Panc1 (cell line): ENCODE measurements at regions not wholly inside any gene's neighbourhood (a gene's known extent, or its start where the extent isn't known, plus 50 kb on each side); places are given as distances from the start of the nearest gene placed in this dataset.

Experiments
- ATAC-seq: fragments of 200-7000 bp; cut with Tn5 transposase; 2 replicates; pipeline ENCODE4 v1.9.1; 2020; ENCODE audit warnings: mild to moderate bottlenecking, moderate library complexity
- BruUV-seq: library from RNA; stranded (reverse); fragments of 400-500 nt; replicated peaks from 2 replicates; lab custom pipeline; 2021; lab: Mats Ljungman, UMichigan
- CTCF ChIA-PET: fragments of 300-600 bp; sonication (Branson Sonifier 250); formaldehyde crosslinking; loops from one replicate; lab custom pipeline; 2022; ENCODE audit warnings: antibody characterized with exemption; lab: Charles Lee
- POLR2A ChIA-PET: fragments of 300-600 bp; sonication (Branson Sonifier 250); formaldehyde crosslinking; loops from one replicate; lab custom pipeline; 2022; ENCODE audit warnings: antibody characterized with exemption; lab: Charles Lee
- DNase-seq: peaks from one replicate; pipeline ENCODE4 v3.0.0-alpha.2; 2010; ENCODE audit warnings: low read depth, low spot score
- H3K27ac ChIP-seq: 2 replicates; pipeline ENCODE4 v1.5.1; 2011; ENCODE audit warnings: mild to moderate bottlenecking, low read length, inconsistent platforms
- H3K27me3 ChIP-seq: fragments of 200-500 bp; sonication (Bioruptor generic); 2 replicates; pipeline ENCODE4 v1.6.0; 2014; ENCODE audit warnings: low read length, inconsistent platforms; ENCODE audit not compliant: control insufficient read depth, insufficient read depth
- H3K36me3 ChIP-seq: fragments of 200-500 bp; sonication (Bioruptor generic); 2 replicates; pipeline ENCODE4 v1.5.1; 2014; ENCODE audit warnings: inconsistent platforms, mild to moderate bottlenecking, low read length, moderate library complexity; ENCODE audit not compliant: control insufficient read depth, insufficient read depth
- H3K4me1 ChIP-seq: 2 replicates; pipeline ENCODE4 v1.5.1; 2011; ENCODE audit warnings: inconsistent platforms, mild to moderate bottlenecking, low read length, moderate library complexity; ENCODE audit not compliant: control insufficient read depth, insufficient read depth
- H3K4me3 ChIP-seq, 2 experiments: 2 replicates each; pipeline ENCODE4 v1.5.1; 2011 to 2012; ENCODE audit warnings: low read depth in 2 of 2, low read length in 2 of 2, mild to moderate bottlenecking in 2 of 2, inconsistent platforms in 1 of 2, moderate library complexity in 1 of 2
- H3K9me3 ChIP-seq: fragments of 200-500 bp; sonication (Bioruptor generic); 2 replicates; pipeline ENCODE4 v1.5.1; 2014; ENCODE audit warnings: low read depth, mild to moderate bottlenecking, inconsistent platforms, low read length, moderate library complexity; ENCODE audit not compliant: control insufficient read depth, insufficient read depth
- POLR2AphosphoS5 ChIP-seq: IDR thresholded peaks from 2 replicates; pipeline ENCODE4 v1.6.1; 2012; ENCODE audit warnings: mild to moderate bottlenecking, low read depth, low read length, moderate library complexity
- SIN3A ChIP-seq: IDR thresholded peaks from 2 replicates; pipeline ENCODE4 v1.6.1; 2012; ENCODE audit warnings: low read depth, mild to moderate bottlenecking, low read length, moderate library complexity, borderline replicate concordance; ENCODE audit not compliant: insufficient read depth
- TCF7L2 ChIP-seq: IDR thresholded peaks from 2 replicates; pipeline ENCODE4 v1.6.1; 2011; ENCODE audit warnings: mild to moderate bottlenecking, low read depth, low read length, inconsistent platforms
- in situ Hi-C: cut with HindIII; loops from 2 replicates; pipeline ENCODE4 v1.10.0; 2016; ENCODE audit warnings: low sequenced_read_pairs, low pct_unique_long_range_greater_than_20kb
- intact Hi-C: fragments of 100-400 bp; cut with micrococcal nuclease; formaldehyde crosslinking; loops from one replicate; pipeline ENCODE4 v1.10.0; 2022; ENCODE audit not compliant: unreplicated experiment
- TF ChIP-seq, protein P1 (sequence below), 2 experiments: IDR thresholded peaks; 2 replicates each; pipeline ENCODE4 v1.6.1; 2011 to 2012; ENCODE audit warnings: low read depth in 2 of 2, control low read depth in 1 of 2, low read length in 1 of 2, mild to moderate bottlenecking in 1 of 2, moderate library complexity in 1 of 2; ENCODE audit not compliant: insufficient read depth in 1 of 2
- TF ChIP-seq, protein P2 (sequence below): fragments of 450-650 bp; IDR thresholded peaks from 2 replicates; pipeline ENCODE4 v1.5.1; 2017; ENCODE audit warnings: mild to moderate bottlenecking

GRCh38 chr5:107043665-107044064, 627.1 kb downstream of the EFNA5 start:
- BruUV-seq: no TSS peak
- H3K4me3 ChIP-seq: no peak overlapping the region
- CTCF ChIA-PET: no interaction called here

DNA sequence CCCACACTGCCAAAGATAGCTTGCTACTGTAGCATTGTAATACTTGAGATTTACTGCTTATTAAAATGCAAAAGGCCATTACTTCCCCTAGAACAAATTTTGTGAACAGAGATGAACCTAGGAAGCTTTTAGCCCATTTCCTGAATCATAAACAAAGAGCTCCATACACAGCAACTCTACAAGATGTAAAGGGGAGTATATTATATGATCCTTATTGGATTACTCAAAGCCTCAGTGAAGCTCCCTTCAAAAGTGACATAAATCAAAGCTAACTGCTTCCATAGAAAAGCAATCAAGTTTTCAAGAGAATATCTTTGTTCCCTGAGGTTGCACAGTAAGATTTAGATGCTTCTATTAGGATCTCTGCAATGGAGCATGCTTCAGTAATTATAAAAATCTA, 629.8 kb downstream of the EFNA5 start:
- in situ Hi-C loops: no loop called here
- no peak overlapping the region for H3K27ac ChIP-seq
- BruUV-seq: no TSS peak
- ATAC-seq: no peak
- H3K36me3 ChIP-seq: no peaks in the 10 kb centered on the region
- intact Hi-C loops: no loop called here
- no peaks in the 10 kb centered on the region for H3K27me3 ChIP-seq
- H3K4me3 ChIP-seq: no peak overlapping the region
- H3K9me3 ChIP-seq: no peaks in the 10 kb centered on the region
- ChIA-PET POLR2A (no interaction called here), CTCF (no interaction called here)
- H3K4me1 ChIP-seq: no peaks in the 10 kb centered on the region
- no peak for DNase-seq
- TF ChIP-seq, protein P1, sequence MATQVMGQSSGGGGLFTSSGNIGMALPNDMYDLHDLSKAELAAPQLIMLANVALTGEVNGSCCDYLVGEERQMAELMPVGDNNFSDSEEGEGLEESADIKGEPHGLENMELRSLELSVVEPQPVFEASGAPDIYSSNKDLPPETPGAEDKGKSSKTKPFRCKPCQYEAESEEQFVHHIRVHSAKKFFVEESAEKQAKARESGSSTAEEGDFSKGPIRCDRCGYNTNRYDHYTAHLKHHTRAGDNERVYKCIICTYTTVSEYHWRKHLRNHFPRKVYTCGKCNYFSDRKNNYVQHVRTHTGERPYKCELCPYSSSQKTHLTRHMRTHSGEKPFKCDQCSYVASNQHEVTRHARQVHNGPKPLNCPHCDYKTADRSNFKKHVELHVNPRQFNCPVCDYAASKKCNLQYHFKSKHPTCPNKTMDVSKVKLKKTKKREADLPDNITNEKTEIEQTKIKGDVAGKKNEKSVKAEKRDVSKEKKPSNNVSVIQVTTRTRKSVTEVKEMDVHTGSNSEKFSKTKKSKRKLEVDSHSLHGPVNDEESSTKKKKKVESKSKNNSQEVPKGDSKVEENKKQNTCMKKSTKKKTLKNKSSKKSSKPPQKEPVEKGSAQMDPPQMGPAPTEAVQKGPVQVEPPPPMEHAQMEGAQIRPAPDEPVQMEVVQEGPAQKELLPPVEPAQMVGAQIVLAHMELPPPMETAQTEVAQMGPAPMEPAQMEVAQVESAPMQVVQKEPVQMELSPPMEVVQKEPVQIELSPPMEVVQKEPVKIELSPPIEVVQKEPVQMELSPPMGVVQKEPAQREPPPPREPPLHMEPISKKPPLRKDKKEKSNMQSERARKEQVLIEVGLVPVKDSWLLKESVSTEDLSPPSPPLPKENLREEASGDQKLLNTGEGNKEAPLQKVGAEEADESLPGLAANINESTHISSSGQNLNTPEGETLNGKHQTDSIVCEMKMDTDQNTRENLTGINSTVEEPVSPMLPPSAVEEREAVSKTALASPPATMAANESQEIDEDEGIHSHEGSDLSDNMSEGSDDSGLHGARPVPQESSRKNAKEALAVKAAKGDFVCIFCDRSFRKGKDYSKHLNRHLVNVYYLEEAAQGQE (IDR thresholded peaks at IDR 0.05; ENCODE audit: insufficient read depth in 1 of 2, low read depth in 2 of 2, low read length in 1 of 2): no peak
- TF ChIP-seq TCF7L2 (no peak), SIN3A (no peak), POLR2AphosphoS5 (no peak)
- TF ChIP-seq, protein P2, sequence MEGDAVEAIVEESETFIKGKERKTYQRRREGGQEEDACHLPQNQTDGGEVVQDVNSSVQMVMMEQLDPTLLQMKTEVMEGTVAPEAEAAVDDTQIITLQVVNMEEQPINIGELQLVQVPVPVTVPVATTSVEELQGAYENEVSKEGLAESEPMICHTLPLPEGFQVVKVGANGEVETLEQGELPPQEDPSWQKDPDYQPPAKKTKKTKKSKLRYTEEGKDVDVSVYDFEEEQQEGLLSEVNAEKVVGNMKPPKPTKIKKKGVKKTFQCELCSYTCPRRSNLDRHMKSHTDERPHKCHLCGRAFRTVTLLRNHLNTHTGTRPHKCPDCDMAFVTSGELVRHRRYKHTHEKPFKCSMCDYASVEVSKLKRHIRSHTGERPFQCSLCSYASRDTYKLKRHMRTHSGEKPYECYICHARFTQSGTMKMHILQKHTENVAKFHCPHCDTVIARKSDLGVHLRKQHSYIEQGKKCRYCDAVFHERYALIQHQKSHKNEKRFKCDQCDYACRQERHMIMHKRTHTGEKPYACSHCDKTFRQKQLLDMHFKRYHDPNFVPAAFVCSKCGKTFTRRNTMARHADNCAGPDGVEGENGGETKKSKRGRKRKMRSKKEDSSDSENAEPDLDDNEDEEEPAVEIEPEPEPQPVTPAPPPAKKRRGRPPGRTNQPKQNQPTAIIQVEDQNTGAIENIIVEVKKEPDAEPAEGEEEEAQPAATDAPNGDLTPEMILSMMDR: no peak

More at GRCh38 chr5:107043665-107044064, 627.1 kb downstream of the EFNA5 start:
- ATAC-seq (no peak), DNase-seq (no peak)
- Histone ChIP-seq H3K27ac (no peak overlapping the region), H3K27me3 (no peaks in the 10 kb centered on the region), H3K9me3 (no peaks in the 10 kb centered on the region), H3K36me3 (no peaks in the 10 kb centered on the region; the same call in 1 of the 2 replicates), H3K4me1 (no peaks in the 10 kb centered on the region)
- in situ Hi-C loops: no loop called here
- intact Hi-C loops: no loop called here
- POLR2A ChIA-PET: no interaction called here
- TF ChIP-seq TCF7L2: no peak

DNA sequence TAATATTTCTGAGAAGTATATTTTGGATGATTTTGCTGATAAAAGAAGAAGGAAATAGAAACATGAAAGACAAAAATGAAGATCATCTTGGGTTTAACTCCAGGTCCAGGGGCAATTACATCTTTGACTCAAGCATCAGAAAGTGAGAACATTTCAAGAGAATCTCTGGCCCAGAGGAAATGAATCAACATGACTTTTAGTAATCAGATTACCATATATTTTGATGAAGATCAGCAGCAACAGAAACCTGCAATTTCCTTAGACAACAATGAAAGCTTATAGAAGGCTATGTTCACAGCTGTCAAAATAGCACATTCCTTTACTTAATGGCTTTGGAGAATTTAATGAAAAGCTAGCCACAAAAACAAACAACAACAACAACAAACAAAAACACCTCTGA, 638.1 kb downstream of the EFNA5 start:
- Histone ChIP-seq H3K27ac (no peak overlapping the region), H3K4me1 (no peaks in the 10 kb centered on the region), H3K36me3 (no peaks in the 10 kb centered on the region), H3K27me3 (no peaks in the 10 kb centered on the region), H3K4me3 (no peak overlapping the region), H3K9me3 (no peaks in the 10 kb centered on the region)
- BruUV-seq: no TSS peak
- intact Hi-C loops: no loop called here
- in situ Hi-C loops: no loop called here
- ATAC-seq (no peak), DNase-seq (no peak)
- ChIA-PET CTCF (no interaction called here), POLR2A (interaction anchor here (0.7 kb wide), 1 partner anchor 351 kb away, joined by 10 read pairs; no protein-coding TSS in a partner anchor)
- TF ChIP-seq, protein P2: no peak
- TF ChIP-seq POLR2AphosphoS5: no peak
- no peak for TF ChIP-seq TCF7L2
- TF ChIP-seq SIN3A: no peak
- TF ChIP-seq, protein P1 (IDR thresholded peaks at IDR 0.05; ENCODE audit: insufficient read depth in 1 of 2, low read depth in 2 of 2, low read length in 1 of 2): no peak
